ENCODE measurements at regions not wholly inside any gene's neighbourhood (a gene's known extent, or its start where the extent isn't known, plus 50 kb on each side); places are given as distances from the start of the nearest gene placed in this dataset.

GRCh38 chrX:88526385-88526784, 220.6 kb upstream of the CPXCR1 start:
- H3K4me3 ChIP-seq (ENCODE audit: low read depth, low read length): no peak overlapping the region
- no peaks in the 10 kb centered on the region for H3K9me3 ChIP-seq (ENCODE audit: control insufficient read depth, insufficient read depth, low read length)
- no peak overlapping the region for H3K9ac ChIP-seq (ENCODE audit: low read depth, low read length)
- H3K27me3 ChIP-seq (ENCODE audit: control insufficient read depth, insufficient read depth, low read length): no peaks in the 10 kb centered on the region
- no peaks in the 10 kb centered on the region for H3K4me1 ChIP-seq (ENCODE audit: control insufficient read depth, insufficient read depth, low read length)
- no peaks in the 10 kb centered on the region for H3K36me3 ChIP-seq (ENCODE audit: control insufficient read depth, insufficient read depth, low read length)

DNA sequence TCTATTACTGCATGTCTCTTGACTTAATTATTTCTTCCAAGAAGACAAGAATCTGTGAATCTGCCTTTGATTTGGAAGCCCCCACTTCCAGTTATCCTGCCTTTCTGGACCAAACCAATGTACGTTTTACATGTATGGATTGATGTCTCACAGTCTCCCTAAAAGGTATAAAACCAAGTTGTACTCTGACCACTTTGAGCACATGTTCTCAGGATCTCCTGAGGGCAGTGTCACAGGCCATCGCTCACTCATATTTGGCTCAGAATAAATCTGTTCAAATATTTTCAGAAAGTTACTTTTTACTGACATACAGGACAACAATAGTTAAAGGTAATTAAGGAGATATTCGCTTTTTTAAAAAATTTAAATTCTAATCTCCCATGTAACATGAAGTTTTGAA, 188.6 kb upstream of the CPXCR1 start:
- Histone ChIP-seq H3K9ac (ENCODE audit: low read depth, low read length) (no peak overlapping the region), H3K4me1 (ENCODE audit: control insufficient read depth, insufficient read depth, low read length) (no peaks in the 10 kb centered on the region), H3K27me3 (ENCODE audit: control insufficient read depth, insufficient read depth, low read length) (no peaks in the 10 kb centered on the region), H3K9me3 (ENCODE audit: control insufficient read depth, insufficient read depth, low read length) (no peaks in the 10 kb centered on the region), H3K4me3 (ENCODE audit: low read depth, low read length) (no peak overlapping the region), H3K36me3 (ENCODE audit: control insufficient read depth, insufficient read depth, low read length) (no peaks in the 10 kb centered on the region)

- H3K36me3 ChIP-seq (ENCODE audit: control insufficient read depth, insufficient read depth, low read length): no peaks in the 10 kb centered on the region
- H3K4me1 ChIP-seq (ENCODE audit: control insufficient read depth, insufficient read depth, low read length): no peaks in the 10 kb centered on the region
- H3K9me3 ChIP-seq (ENCODE audit: control insufficient read depth, insufficient read depth, low read length): no peaks in the 10 kb centered on the region
- H3K4me3 ChIP-seq (ENCODE audit: low read depth, low read length): no peak overlapping the region
- no peaks in the 10 kb centered on the region for H3K27me3 ChIP-seq (ENCODE audit: control insufficient read depth, insufficient read depth, low read length)
- no peak overlapping the region for H3K9ac ChIP-seq (ENCODE audit: low read depth, low read length)
Measured at GRCh38 chrX:88560673-88561330, 186.2 kb upstream of the CPXCR1 start.

DNA sequence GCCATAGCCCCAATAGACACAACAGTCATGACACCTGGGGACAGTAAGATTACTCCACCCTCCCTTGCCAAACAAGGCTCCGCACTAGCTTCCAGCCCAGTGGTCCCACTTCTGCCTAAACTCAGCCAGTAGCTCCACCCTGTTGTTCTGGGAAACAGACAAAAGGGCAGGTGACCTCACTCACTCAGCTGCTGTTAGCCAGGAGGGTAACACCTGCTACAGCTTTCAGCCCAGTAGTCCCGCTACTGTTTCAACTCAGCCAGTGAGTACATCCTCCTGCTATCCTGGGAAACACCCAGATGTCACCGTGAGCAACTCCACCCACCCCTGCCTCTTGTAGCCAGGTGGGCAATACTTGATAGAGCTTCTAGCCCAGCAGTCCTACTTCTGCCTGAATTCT, 162.7 kb upstream of the CPXCR1 start:
- Histone ChIP-seq H3K4me3 (ENCODE audit: low read depth, low read length) (no peak overlapping the region), H3K27me3 (ENCODE audit: control insufficient read depth, insufficient read depth, low read length) (no peaks in the 10 kb centered on the region), H3K9ac (ENCODE audit: low read depth, low read length) (no peak overlapping the region), H3K4me1 (ENCODE audit: control insufficient read depth, insufficient read depth, low read length) (no peaks in the 10 kb centered on the region), H3K36me3 (ENCODE audit: control insufficient read depth, insufficient read depth, low read length) (no peaks in the 10 kb centered on the region), H3K9me3 (ENCODE audit: control insufficient read depth, insufficient read depth, low read length) (no peaks in the 10 kb centered on the region)

DNA sequence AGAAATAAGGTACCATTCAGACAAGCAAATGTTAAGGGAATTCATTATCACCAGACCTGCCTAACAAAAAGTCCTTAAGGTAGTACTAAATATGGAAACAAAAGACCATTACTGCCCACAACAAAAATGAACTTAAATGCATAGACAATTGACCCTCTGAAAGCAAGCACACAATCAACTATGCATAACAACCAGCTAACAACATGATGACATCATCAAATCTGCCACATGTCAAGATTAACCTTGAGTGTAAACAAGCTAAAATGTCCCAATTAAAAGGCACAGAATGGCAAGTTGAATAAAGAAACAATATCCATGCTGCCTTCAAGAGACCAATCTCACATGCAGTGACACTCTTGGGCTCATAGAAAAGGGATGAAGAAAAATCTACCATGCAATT, 160.7 kb upstream of the CPXCR1 start:
- Histone ChIP-seq H3K4me3 (ENCODE audit: low read depth, low read length) (no peak overlapping the region), H3K27me3 (ENCODE audit: control insufficient read depth, insufficient read depth, low read length) (no peaks in the 10 kb centered on the region), H3K9me3 (ENCODE audit: control insufficient read depth, insufficient read depth, low read length) (no peaks in the 10 kb centered on the region), H3K9ac (ENCODE audit: low read depth, low read length) (no peak overlapping the region), H3K4me1 (ENCODE audit: control insufficient read depth, insufficient read depth, low read length) (no peaks in the 10 kb centered on the region), H3K36me3 (ENCODE audit: control insufficient read depth, insufficient read depth, low read length) (no peaks in the 10 kb centered on the region)

GRCh38 chrX:88603237-88603636, 143.8 kb upstream of the CPXCR1 start:
- no peaks in the 10 kb centered on the region for H3K9me3 ChIP-seq (ENCODE audit: control insufficient read depth, insufficient read depth, low read length)
- H3K4me3 ChIP-seq (ENCODE audit: low read depth, low read length): no peak overlapping the region
- no peaks in the 10 kb centered on the region for H3K4me1 ChIP-seq (ENCODE audit: control insufficient read depth, insufficient read depth, low read length)
- no peaks in the 10 kb centered on the region for H3K27me3 ChIP-seq (ENCODE audit: control insufficient read depth, insufficient read depth, low read length)
- H3K9ac ChIP-seq (ENCODE audit: low read depth, low read length): no peak overlapping the region
- H3K36me3 ChIP-seq (ENCODE audit: control insufficient read depth, insufficient read depth, low read length): no peaks in the 10 kb centered on the region

- no peaks in the 10 kb centered on the region for H3K4me1 ChIP-seq (ENCODE audit: control insufficient read depth, insufficient read depth, low read length)
- no peaks in the 10 kb centered on the region for H3K27me3 ChIP-seq (ENCODE audit: control insufficient read depth, insufficient read depth, low read length)
- H3K36me3 ChIP-seq (ENCODE audit: control insufficient read depth, insufficient read depth, low read length): no peaks in the 10 kb centered on the region
- no peak overlapping the region for H3K9ac ChIP-seq (ENCODE audit: low read depth, low read length)
- H3K4me3 ChIP-seq (ENCODE audit: low read depth, low read length): no peak overlapping the region
- H3K9me3 ChIP-seq (ENCODE audit: control insufficient read depth, insufficient read depth, low read length): no peaks in the 10 kb centered on the region
Measured at GRCh38 chrX:88604433-88605221, 142.4 kb upstream of the CPXCR1 start.

- Histone ChIP-seq H3K27me3 (ENCODE audit: control insufficient read depth, insufficient read depth, low read length) (no peaks in the 10 kb centered on the region), H3K9me3 (ENCODE audit: control insufficient read depth, insufficient read depth, low read length) (no peaks in the 10 kb centered on the region), H3K36me3 (ENCODE audit: control insufficient read depth, insufficient read depth, low read length) (no peaks in the 10 kb centered on the region), H3K4me1 (ENCODE audit: control insufficient read depth, insufficient read depth, low read length) (no peaks in the 10 kb centered on the region), H3K9ac (ENCODE audit: low read depth, low read length) (no peak overlapping the region), H3K4me3 (ENCODE audit: low read depth, low read length) (no peak overlapping the region)
Measured at GRCh38 chrX:88605222-88605583, 141.8 kb upstream of the CPXCR1 start.

- peak overlapping the region; percentile 13 for H3K9ac ChIP-seq (ENCODE audit: low read depth, low read length)
- no peak overlapping the region for H3K4me3 ChIP-seq (ENCODE audit: low read depth, low read length)
Measured at GRCh38 chrX:88612870-88613329, 134.1 kb upstream of the CPXCR1 start.

DNA sequence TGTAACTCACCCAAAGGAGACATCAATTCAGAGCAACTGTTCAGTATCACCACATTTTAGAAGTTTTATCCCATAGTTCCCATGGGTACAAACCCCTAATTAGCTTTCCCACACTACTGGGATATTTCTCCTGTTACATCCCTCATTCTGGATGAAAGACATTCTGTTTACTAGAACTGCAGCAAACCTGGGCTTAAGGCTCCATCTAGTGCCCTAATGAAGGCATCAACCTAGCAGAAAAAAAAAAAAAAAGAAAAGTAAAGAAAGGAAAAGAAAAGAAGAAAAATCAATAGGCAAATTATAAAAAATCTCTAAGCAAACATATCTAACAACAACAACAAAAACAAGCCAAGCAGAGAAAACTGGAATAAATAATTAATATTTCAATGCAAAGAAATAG, 133.7 kb upstream of the CPXCR1 start:
- Histone ChIP-seq H3K4me1 (ENCODE audit: control insufficient read depth, insufficient read depth, low read length) (peaks cover 6% of the 10 kb centered on the region), H3K9ac (ENCODE audit: low read depth, low read length) (no peak overlapping the region), H3K9me3 (ENCODE audit: control insufficient read depth, insufficient read depth, low read length) (no peaks in the 10 kb centered on the region), H3K27me3 (ENCODE audit: control insufficient read depth, insufficient read depth, low read length) (no peaks in the 10 kb centered on the region), H3K4me3 (ENCODE audit: low read depth, low read length) (no peak overlapping the region), H3K36me3 (ENCODE audit: control insufficient read depth, insufficient read depth, low read length) (no peaks in the 10 kb centered on the region)

More at GRCh38 chrX:88612870-88613329, 134.1 kb upstream of the CPXCR1 start:
- H3K36me3 ChIP-seq (ENCODE audit: control insufficient read depth, insufficient read depth, low read length): no peaks in the 10 kb centered on the region
- H3K9me3 ChIP-seq (ENCODE audit: control insufficient read depth, insufficient read depth, low read length): no peaks in the 10 kb centered on the region
- H3K4me1 ChIP-seq (ENCODE audit: control insufficient read depth, insufficient read depth, low read length): peaks cover 6% of the 10 kb centered on the region
- H3K27me3 ChIP-seq (ENCODE audit: control insufficient read depth, insufficient read depth, low read length): no peaks in the 10 kb centered on the region

GRCh38 chrX:88621278-88621677, 125.7 kb upstream of the CPXCR1 start:
- no peaks in the 10 kb centered on the region for H3K27me3 ChIP-seq (ENCODE audit: control insufficient read depth, insufficient read depth, low read length)
- H3K36me3 ChIP-seq (ENCODE audit: control insufficient read depth, insufficient read depth, low read length): no peaks in the 10 kb centered on the region
- no peak overlapping the region for H3K9ac ChIP-seq (ENCODE audit: low read depth, low read length)
- no peak overlapping the region for H3K4me3 ChIP-seq (ENCODE audit: low read depth, low read length)
- H3K9me3 ChIP-seq (ENCODE audit: control insufficient read depth, insufficient read depth, low read length): no peaks in the 10 kb centered on the region
- H3K4me1 ChIP-seq (ENCODE audit: control insufficient read depth, insufficient read depth, low read length): no peaks in the 10 kb centered on the region

DNA sequence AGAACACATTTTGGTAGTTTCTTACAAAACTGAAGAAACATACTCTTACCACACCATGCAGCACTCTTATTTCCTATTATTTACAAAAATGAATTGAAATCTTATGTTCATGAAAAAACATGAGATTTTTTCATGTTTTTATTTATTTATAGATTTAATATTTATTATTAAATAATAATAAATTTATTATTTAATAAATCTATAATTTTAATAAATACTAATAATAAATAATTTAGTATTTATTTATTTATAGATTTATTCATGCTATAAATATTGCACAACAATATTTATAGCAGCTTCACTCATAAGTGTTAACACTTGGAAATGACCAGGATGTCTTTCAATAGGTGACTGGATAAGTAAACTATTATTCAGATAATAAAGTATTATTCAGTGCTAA, 91.6 kb upstream of the CPXCR1 start:
- H3K9ac ChIP-seq (ENCODE audit: low read depth, low read length): no peak overlapping the region
- no peaks in the 10 kb centered on the region for H3K27me3 ChIP-seq (ENCODE audit: control insufficient read depth, insufficient read depth, low read length)
- H3K36me3 ChIP-seq (ENCODE audit: control insufficient read depth, insufficient read depth, low read length): no peaks in the 10 kb centered on the region
- H3K9me3 ChIP-seq (ENCODE audit: control insufficient read depth, insufficient read depth, low read length): no peaks in the 10 kb centered on the region
- H3K4me3 ChIP-seq (ENCODE audit: low read depth, low read length): no peak overlapping the region
- H3K4me1 ChIP-seq (ENCODE audit: control insufficient read depth, insufficient read depth, low read length): no peaks in the 10 kb centered on the region

Measured in iPS-15b (cell line).